ENCODE measurements at regions not wholly inside any gene's neighbourhood (a gene's known extent, or its start where the extent isn't known, plus 50 kb on each side); places are given as distances from the start of the nearest gene placed in this dataset.

DNA sequence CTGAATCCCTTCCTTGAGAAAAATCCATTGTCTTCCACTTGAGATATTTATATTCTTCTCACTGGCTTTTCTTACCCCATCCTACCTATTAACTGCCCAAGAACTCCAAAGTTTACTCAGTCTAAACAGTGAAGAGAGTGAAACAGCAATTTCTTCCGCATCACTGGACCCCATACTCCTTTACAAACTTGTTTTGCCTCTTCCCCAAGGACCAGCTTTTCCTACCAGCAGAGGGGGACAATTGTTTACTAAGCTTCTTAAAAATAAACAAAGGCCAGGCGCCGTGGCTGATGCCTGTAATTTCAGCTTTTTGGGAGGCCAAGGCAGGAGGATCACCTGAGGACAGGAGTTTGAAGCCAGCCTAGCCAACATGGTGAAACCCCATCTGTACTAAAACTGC lies 52.0 kb downstream of the LRATD1 start:
- Mint-ChIP-seq H3K4me1 (ENCODE audit: low read depth) (no peaks in the 10 kb centered on the region), H3K27me3 (no peaks in the 10 kb centered on the region), H3K27ac (no peak overlapping the region), H3K36me3 (ENCODE audit: low read depth) (no peaks in the 10 kb centered on the region), H3K9me3 (peaks cover 3% of the 10 kb centered on the region), H3K4me3 (no peak overlapping the region)
- intact Hi-C loops (cut with micrococcal nuclease): no loop called here
- POLR2A ChIA-PET: no interaction called here
- ATAC-seq (no peak), DNase-seq (no peak)
- no peak for TF ChIP-seq CTCF (IDR thresholded peaks at IDR 0.05)
- CTCF ChIA-PET: no interaction called here

GRCh38 chr2:14690926-14691325 lies 58.4 kb downstream of the LRATD1 start:
- H3K4me3 Mint-ChIP-seq: no peak overlapping the region
- no peak for TF ChIP-seq CTCF (IDR thresholded peaks at IDR 0.05)
- H3K27me3 Mint-ChIP-seq: no peaks in the 10 kb centered on the region
- no peaks in the 10 kb centered on the region for H3K4me1 Mint-ChIP-seq (ENCODE audit: low read depth)
- ChIA-PET CTCF (no interaction called here), POLR2A (no interaction called here)
- no peaks in the 10 kb centered on the region for H3K36me3 Mint-ChIP-seq (ENCODE audit: low read depth)
- peaks cover 13% of the 10 kb centered on the region for H3K9me3 Mint-ChIP-seq
- intact Hi-C loops (cut with micrococcal nuclease): no loop called here
- no peak for ATAC-seq
- H3K27ac Mint-ChIP-seq: no peak overlapping the region
- DNase-seq: no peak

- Mint-ChIP-seq H3K9me3 (peaks cover 12% of the 10 kb centered on the region), H3K4me3 (no peak overlapping the region), H3K4me1 (ENCODE audit: low read depth) (no peaks in the 10 kb centered on the region), H3K36me3 (ENCODE audit: low read depth) (no peaks in the 10 kb centered on the region), H3K27me3 (no peaks in the 10 kb centered on the region), H3K27ac (no peak overlapping the region)
- ChIA-PET CTCF (no interaction called here), POLR2A (no interaction called here)
- intact Hi-C loops (cut with micrococcal nuclease): no loop called here
- ATAC-seq: no peak
- no peak for TF ChIP-seq CTCF (IDR thresholded peaks at IDR 0.05)
- no peak for DNase-seq
Observed at GRCh38 chr2:14693874-14694273, 61.4 kb downstream of the LRATD1 start.

GRCh38 chr2:14700753-14701152 lies 68.2 kb downstream of the LRATD1 start:
- TF ChIP-seq CTCF (IDR thresholded peaks at IDR 0.05): no peak
- H3K9me3 Mint-ChIP-seq: no peaks in the 10 kb centered on the region
- DNase-seq (no peak), ATAC-seq (no peak)
- no peaks in the 10 kb centered on the region for H3K4me1 Mint-ChIP-seq (ENCODE audit: low read depth)
- H3K36me3 Mint-ChIP-seq (ENCODE audit: low read depth): no peaks in the 10 kb centered on the region
- H3K27me3 Mint-ChIP-seq: no peaks in the 10 kb centered on the region
- intact Hi-C loops (cut with micrococcal nuclease): no loop called here
- no peak overlapping the region for H3K27ac Mint-ChIP-seq
- ChIA-PET CTCF (no interaction called here), POLR2A (interaction anchor here (0.7 kb wide), 1 partner anchor 238 kb away, joined by 3 read pairs; no protein-coding TSS in a partner anchor)
- H3K4me3 Mint-ChIP-seq: no peak overlapping the region

DNA sequence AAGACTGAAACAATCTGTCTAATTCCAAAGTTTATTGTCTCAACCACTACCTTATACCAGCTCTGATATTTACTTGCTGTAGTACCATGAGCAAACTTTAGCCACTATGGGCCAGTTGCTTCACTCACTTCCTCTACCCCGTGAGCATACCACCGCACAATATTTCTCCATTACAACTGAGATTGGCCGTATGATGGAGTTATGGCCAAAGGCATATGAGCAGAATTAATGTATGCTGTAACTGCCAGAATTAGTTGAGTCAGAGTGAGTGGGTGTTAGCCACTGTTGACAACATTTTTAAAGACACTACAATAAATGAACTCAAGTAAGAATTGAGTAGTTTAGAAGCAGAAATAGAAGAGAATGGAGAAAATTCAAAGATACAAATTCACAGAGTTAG lies 69.7 kb downstream of the LRATD1 start:
- no peak for DNase-seq
- Mint-ChIP-seq H3K4me1 (ENCODE audit: low read depth) (no peaks in the 10 kb centered on the region), H3K36me3 (ENCODE audit: low read depth) (no peaks in the 10 kb centered on the region), H3K4me3 (no peak overlapping the region), H3K27ac (no peak overlapping the region), H3K27me3 (no peaks in the 10 kb centered on the region), H3K9me3 (no peaks in the 10 kb centered on the region)
- no peak for ATAC-seq
- POLR2A ChIA-PET: no interaction called here
- TF ChIP-seq CTCF (IDR thresholded peaks at IDR 0.05): no peak
- CTCF ChIA-PET: no interaction called here
- intact Hi-C loops (cut with micrococcal nuclease): no loop called here
